Right renal cortex interstitium (tissue), 3 donors: ENCODE measurements at regions not wholly inside any gene's neighbourhood (a gene's known extent, or its start where the extent isn't known, plus 50 kb on each side); places are given as distances from the start of the nearest gene placed in this dataset.

Experiments used
- DNase-seq, 3 donors: peaks; one replicate each; pipeline ENCODE4 v3.0.0-alpha.2; 2013; ENCODE audit warnings: low read depth in 3 of 3, low spot score in 2 of 3

- no peak for DNase-seq
These were observed 318.9 kb downstream of the SNAPC1 start for GRCh38 chr14:62081012-62081612.

DNA sequence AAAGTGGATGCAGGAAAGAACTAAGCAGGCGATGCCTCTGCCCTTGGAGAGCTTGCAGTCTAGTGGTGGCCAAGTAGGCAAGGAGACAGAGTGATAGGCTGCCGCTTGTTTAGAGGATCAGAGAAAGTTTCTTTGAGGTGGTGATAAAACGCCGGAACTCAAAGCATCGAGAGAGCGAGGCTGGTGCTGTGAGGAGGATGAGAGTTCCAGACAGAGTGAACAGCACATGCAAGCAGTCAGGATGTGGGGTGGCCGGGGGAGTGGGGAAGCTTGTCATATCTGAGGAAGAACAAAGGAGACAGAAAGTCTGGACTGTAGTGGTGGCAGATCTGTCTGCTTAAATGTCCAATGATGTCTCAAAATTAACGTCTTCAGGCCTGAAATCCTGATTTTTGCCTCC lies 319.7 kb downstream of the SNAPC1 start:
- no peak for DNase-seq

DNA sequence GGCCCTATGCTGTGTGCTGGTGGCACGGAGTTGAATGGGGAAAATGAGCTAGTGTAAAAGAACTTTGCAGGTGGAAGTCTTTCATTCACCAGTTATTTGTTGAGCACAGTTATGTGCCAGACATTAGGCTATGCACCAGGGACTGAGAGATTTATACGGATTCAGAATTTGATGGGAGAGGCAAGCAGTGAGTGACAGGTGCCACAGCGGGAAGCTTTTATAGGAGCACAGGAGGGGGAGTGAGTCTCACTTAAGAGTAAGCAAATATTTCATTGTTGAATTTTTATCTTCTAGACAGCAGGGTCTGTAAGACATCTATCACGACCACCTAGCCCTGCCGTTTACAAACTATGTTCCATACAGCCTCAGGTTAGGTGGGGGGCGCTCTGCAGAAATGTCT lies 320.6 kb downstream of the SNAPC1 start:
- no peak for DNase-seq

GRCh38 chr14:62084020-62084419 lies 321.8 kb downstream of the SNAPC1 start:
- no peak for DNase-seq

- DNase-seq: no peak
These were observed 325.0 kb downstream of the SNAPC1 start for GRCh38 chr14:62087191-62087590.

DNA sequence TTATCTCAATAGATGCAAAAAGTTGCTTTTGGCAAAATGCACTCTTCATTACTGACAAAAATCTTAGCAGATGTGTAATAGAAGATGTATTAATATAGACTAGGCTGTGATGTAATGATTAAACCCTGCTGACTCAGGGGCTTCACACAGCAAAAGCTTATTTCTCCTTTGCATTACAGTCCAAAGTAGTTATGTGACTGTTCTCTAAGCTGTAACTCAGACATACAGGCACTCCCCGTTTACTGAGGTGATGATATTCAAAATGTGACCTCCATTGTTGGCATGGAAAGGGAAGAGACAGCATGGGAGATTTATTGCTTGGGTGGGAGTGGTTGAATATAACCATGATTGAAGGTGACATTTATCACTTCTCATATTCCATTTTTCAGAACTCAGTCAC lies 331.5 kb downstream of the SNAPC1 start:
- no peak for DNase-seq

DNA sequence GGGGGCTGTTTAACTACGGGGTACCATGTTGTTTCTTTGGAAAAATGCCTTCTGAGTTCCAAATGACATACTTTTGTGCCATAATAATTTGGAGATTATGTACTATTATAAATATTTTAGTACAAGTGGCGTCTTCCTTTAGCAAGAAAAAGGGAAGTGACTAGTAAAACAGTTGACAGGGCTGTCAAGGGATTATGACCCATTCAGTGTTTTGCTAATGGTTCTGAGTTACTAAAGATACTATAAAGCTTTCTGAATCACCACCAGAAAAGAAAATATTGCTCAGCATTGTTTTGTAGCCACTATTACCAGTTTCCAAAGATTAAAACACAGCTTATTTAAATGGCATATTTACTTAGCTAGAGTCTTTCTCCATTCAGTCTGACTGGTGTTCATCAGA lies 334.9 kb downstream of the SNAPC1 start:
- no peak for DNase-seq

GRCh38 chr14:62097824-62098223 lies 335.6 kb downstream of the SNAPC1 start:
- DNase-seq: no peak

GRCh38 chr14:62098357-62098756 lies 336.1 kb downstream of the SNAPC1 start:
- DNase-seq: no peak

DNA sequence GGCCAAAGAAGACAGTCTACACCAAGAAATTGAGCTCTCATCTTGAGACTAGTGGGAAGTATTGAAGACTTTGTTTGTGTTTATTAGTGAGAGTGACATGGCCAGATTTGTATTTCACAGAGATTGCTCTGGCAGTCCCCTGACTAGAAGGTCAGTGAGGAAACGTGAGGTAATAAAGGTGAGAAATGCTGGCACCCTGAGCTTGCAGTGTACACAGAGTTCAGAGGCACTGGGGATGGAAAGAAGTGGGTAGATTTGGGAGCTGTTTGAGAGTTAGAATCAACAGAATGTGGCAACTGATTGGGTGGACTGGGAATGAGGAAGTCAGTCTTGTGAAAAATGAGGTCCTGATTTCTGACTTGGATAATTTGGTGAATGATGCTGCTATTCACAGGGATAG lies 336.9 kb downstream of the SNAPC1 start:
- DNase-seq: no peak

- DNase-seq: no peak
These were observed 339.0 kb downstream of the SNAPC1 start for GRCh38 chr14:62101189-62101588.

GRCh38 chr14:62101673-62102348 lies 339.6 kb downstream of the SNAPC1 start:
- no peak for DNase-seq

GRCh38 chr14:62102349-62102725 lies 340.1 kb downstream of the SNAPC1 start:
- no peak for DNase-seq

DNA sequence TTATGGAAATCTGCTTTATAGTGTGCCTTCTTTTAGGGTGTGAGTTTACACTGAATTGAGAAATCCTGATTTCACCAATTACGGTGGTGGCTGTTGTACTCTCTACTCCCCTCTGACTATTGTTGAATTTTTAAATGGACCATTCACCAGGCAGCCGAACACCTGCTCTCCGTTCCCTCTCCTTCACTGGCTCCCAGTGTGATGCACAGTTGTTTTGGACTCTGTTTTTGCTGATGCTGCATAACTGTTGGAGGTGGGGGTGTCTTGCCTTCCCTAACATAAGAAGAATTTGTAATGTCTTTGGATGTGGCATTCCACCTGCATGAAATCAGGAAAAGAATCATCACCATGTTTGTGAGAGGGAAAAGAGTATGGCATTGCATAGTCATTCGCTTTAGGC lies 341.2 kb downstream of the SNAPC1 start:
- no peak for DNase-seq

DNA sequence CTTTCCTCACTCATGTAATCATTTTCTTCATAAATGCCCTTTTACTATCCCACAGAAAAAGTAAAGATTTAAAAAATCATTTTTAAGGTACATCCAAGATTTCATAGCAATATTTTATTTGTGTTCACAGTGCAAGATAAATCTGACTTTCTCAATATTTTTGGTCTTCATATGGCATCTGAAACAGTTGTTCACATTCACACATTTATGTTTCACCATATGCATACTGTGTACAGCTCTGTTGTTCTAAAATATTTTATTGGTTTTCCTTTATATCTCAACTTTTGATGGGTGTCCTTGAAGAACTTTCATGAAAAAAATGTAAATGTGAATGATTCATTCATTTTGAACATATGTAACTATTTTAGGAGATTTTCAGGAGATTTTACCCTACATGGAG lies 348.7 kb downstream of the SNAPC1 start:
- DNase-seq: no peak

DNA sequence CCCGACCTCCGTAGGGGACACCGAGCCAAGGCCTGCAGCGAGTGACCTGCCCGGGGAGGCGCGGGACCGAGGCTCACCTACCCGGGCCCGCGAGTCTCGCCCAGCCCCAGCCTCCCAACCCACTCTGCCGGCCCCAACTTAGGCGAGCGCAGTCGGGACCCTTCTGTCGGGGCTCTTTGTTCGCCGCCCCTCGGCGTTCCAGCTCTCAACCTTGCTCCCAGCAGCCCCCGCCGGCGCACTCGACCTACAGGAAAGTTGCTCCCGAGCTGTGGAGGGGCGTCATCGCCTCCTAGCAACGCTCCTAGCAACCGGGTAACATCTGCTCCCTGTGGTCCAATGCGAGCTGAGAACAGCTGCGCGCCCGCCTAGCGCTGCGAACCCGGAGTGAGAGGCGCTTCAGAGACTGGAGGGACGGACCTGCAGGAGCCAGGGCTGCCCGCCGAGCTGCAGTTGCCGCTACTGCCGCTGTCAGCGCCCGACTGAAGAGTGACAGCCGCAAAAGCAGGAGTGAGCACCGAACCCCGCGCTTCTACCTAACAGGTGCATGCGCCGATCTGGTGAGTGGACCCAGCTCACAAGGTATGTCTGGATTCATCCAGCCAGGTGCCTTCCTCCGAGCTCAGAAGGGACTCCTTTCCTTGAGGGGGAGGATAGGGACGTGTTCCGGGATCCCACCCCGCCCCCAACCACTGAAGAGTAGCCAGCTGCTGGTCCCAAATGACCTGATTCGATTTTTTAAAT lies 355.0 kb downstream of the SNAPC1 start:
- DNase-seq: peak; percentile 57 to 76 (median 65)

DNA sequence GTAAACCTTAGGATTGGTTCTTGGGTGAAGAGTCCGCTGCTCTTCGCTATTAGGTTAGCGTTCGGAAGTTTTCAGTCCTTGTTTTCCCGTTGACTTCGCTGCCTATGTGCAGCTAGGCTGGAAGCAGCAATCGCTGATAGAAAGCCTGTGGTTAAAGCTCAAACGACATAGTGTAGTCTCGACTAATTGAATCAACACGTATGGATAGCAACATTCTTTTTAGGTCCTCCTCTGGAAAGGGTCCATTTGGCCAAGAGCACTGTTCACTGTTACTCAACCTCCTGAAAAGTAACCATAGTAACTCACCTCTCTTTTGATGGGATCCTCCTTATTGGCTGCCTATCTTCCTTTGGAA lies 355.5 kb downstream of the SNAPC1 start:
- DNase-seq: no peak

DNA sequence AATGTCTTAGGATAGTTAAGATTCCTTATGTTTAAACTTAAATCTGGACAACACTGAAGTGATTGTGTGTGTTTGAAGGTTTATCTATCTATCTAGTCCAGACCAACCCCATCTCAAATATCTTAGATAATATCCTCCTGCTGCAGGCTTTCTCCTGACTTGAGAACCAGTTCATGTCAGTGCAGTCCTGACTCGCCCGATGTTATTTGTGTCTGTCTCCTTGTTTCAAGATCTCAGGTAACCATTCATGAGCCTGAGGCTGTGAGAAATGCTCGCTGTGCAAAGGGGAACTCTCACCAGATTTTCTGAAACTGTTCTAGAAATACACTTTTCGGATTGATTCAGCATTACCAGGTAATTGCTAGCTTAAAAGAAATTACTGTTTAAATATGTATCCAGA lies 356.2 kb downstream of the SNAPC1 start:
- no peak for DNase-seq

DNA sequence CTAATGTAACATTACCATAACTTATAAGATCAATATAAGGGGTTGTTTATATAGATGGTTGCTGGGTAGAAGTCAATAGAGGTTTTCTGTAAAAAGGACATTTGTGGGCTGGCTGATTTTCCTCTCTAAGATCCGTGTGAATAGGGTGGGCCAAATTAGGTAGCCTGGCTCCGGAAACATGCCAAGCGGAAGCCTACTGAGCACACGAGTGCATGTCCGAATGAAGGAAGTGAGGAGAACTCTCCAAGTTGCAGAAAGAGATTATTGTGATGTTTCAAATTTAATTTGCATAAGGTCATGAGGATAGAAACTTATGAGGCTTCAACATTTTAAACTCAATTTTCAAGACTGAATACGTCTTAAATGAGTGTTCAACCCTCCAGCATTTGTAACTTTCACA lies 356.7 kb downstream of the SNAPC1 start:
- no peak for DNase-seq

DNA sequence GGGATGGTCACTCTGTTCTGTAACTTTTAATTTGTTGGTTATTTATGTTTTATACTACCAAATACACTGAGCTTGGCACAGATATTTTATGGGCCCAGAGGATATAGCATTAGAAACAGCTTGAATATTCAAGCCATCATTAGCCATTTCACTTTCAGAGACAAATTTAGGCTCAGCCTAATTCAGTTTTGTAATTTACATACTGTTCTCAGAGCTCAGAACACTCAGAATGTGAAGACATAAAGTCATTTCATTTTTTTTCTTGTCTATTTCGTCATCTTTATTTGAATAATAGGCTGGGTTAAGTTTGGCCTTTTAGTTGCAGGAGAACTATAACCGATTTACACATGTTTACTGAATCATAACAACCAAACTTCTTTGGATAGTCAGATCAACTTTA lies 361.7 kb downstream of the SNAPC1 start:
- DNase-seq: no peak

GRCh38 chr14:62125793-62126192 lies 363.6 kb downstream of the SNAPC1 start:
- DNase-seq: no peak

- DNase-seq: peak in 2 of 3 donors; percentile 25 to 41
These were observed 364.8 kb downstream of the SNAPC1 start for GRCh38 chr14:62126879-62127478.
